Skeletal muscle satellite cell (primary cell): ENCODE measurements at regions not wholly inside any gene's neighbourhood (a gene's known extent, or its start where the extent isn't known, plus 50 kb on each side); places are given as distances from the start of the nearest gene placed in this dataset.
"Not testable (repeated sequence)": the region's sequence is repeated elsewhere in the genome, so short reads cannot be mapped to it uniquely, and the experiment has no call there.

Experiments used
- H3K27me3 ChIP-seq: 2 replicates; pipeline ENCODE4 v1.7.0; 2013; ENCODE audit warnings: low read length; ENCODE audit not compliant: control insufficient read depth, insufficient read depth
- H3K36me3 ChIP-seq: 2 replicates; pipeline ENCODE4 v1.7.0; 2013; ENCODE audit warnings: mild to moderate bottlenecking, control low read depth, low read length; ENCODE audit not compliant: insufficient read depth
- H3K4me1 ChIP-seq: 2 replicates; pipeline ENCODE4 v1.7.0; 2013; ENCODE audit warnings: low read length; ENCODE audit not compliant: control insufficient read depth, insufficient read depth
- H3K4me2 ChIP-seq: 2 replicates; pipeline ENCODE4 v1.7.0; 2013; ENCODE audit warnings: mild to moderate bottlenecking, low read length
- H3K4me3 ChIP-seq: 2 replicates; pipeline ENCODE4 v1.7.0; 2013; ENCODE audit warnings: low read length
- H3K9ac ChIP-seq: 2 replicates; pipeline ENCODE4 v1.7.0; 2013; ENCODE audit warnings: mild to moderate bottlenecking, low read depth, low read length, moderate library complexity
- H3K9me3 ChIP-seq: replicated peaks from 2 replicates; pipeline ENCODE4 v1.7.0; 2013; ENCODE audit warnings: mild to moderate bottlenecking, control low read depth, low read length

GRCh38 chr5:84885485-84886258, 501.0 kb upstream of the EDIL3 start:
- no peaks in the 10 kb centered on the region for H3K27me3 ChIP-seq
- H3K36me3 ChIP-seq, result no peaks in the 10 kb centered on the region
- no peak overlapping the region for H3K9ac ChIP-seq
- no peaks in the 10 kb centered on the region for H3K4me1 ChIP-seq
- H3K4me2 ChIP-seq, result no peak overlapping the region
- H3K9me3 ChIP-seq, result no peaks in the 10 kb centered on the region
- no peak overlapping the region for H3K4me3 ChIP-seq

GRCh38 chr5:84881737-84882136, 497.1 kb upstream of the EDIL3 start:
- Histone ChIP-seq H3K9ac (no peak overlapping the region), H3K36me3 (no peaks in the 10 kb centered on the region), H3K27me3 (no peaks in the 10 kb centered on the region), H3K4me2 (no peak overlapping the region), H3K4me1 (no peaks in the 10 kb centered on the region), H3K9me3 (no peaks in the 10 kb centered on the region), H3K4me3 (no peak overlapping the region)

GRCh38 chr5:84874196-84874595, 489.5 kb upstream of the EDIL3 start:
- H3K4me3 ChIP-seq, result no peak overlapping the region
- no peaks in the 10 kb centered on the region for H3K9me3 ChIP-seq
- H3K4me1 ChIP-seq, result no peaks in the 10 kb centered on the region
- H3K36me3 ChIP-seq, result no peaks in the 10 kb centered on the region
- H3K9ac ChIP-seq, result no peak overlapping the region
- no peaks in the 10 kb centered on the region for H3K27me3 ChIP-seq
- no peak overlapping the region for H3K4me2 ChIP-seq

GRCh38 chr5:84872768-84873167, 488.1 kb upstream of the EDIL3 start:
- Histone ChIP-seq H3K9me3 (no peaks in the 10 kb centered on the region), H3K27me3 (no peaks in the 10 kb centered on the region), H3K4me1 (no peaks in the 10 kb centered on the region), H3K9ac (no peak overlapping the region), H3K36me3 (no peaks in the 10 kb centered on the region), H3K4me3 (no peak overlapping the region), H3K4me2 (no peak overlapping the region)

GRCh38 chr5:84870369-84870768, 485.7 kb upstream of the EDIL3 start:
- Histone ChIP-seq H3K9ac (no peak overlapping the region), H3K4me2 (no peak overlapping the region), H3K4me3 (no peak overlapping the region), H3K36me3 (no peaks in the 10 kb centered on the region), H3K27me3 (no peaks in the 10 kb centered on the region), H3K4me1 (no peaks in the 10 kb centered on the region), H3K9me3 (no peaks in the 10 kb centered on the region)

- Histone ChIP-seq H3K27me3 (no peaks in the 10 kb centered on the region), H3K36me3 (no peaks in the 10 kb centered on the region), H3K9me3 (no peaks in the 10 kb centered on the region), H3K9ac (no peak overlapping the region), H3K4me3 (no peak overlapping the region), H3K4me2 (no peak overlapping the region), H3K4me1 (no peaks in the 10 kb centered on the region)
Observed at GRCh38 chr5:84869675-84870074, 485.0 kb upstream of the EDIL3 start.

- not testable (repeated sequence) for H3K36me3 ChIP-seq, H3K4me2 ChIP-seq, H3K9me3 ChIP-seq, H3K9ac ChIP-seq, H3K4me1 ChIP-seq, H3K27me3 ChIP-seq, H3K4me3 ChIP-seq
Observed at GRCh38 chr5:84863936-84864335, 479.3 kb upstream of the EDIL3 start.

- Histone ChIP-seq H3K9me3 (no peaks in the 10 kb centered on the region), H3K4me3 (no peak overlapping the region), H3K27me3 (no peaks in the 10 kb centered on the region), H3K4me1 (no peaks in the 10 kb centered on the region), H3K4me2 (no peak overlapping the region), H3K36me3 (no peaks in the 10 kb centered on the region), H3K9ac (no peak overlapping the region)
Observed at GRCh38 chr5:84863020-84863419, 478.3 kb upstream of the EDIL3 start.

GRCh38 chr5:84862132-84862531, 477.5 kb upstream of the EDIL3 start:
- no peak overlapping the region for H3K4me3 ChIP-seq
- H3K4me2 ChIP-seq, result no peak overlapping the region
- H3K4me1 ChIP-seq, result no peaks in the 10 kb centered on the region
- no peaks in the 10 kb centered on the region for H3K36me3 ChIP-seq
- no peaks in the 10 kb centered on the region for H3K9me3 ChIP-seq
- H3K9ac ChIP-seq, result no peak overlapping the region
- no peaks in the 10 kb centered on the region for H3K27me3 ChIP-seq

GRCh38 chr5:84861306-84861705, 476.6 kb upstream of the EDIL3 start:
- no peak overlapping the region for H3K4me3 ChIP-seq
- H3K27me3 ChIP-seq, result no peaks in the 10 kb centered on the region
- H3K9ac ChIP-seq, result no peak overlapping the region
- H3K9me3 ChIP-seq, result no peaks in the 10 kb centered on the region
- H3K4me1 ChIP-seq, result no peaks in the 10 kb centered on the region
- H3K36me3 ChIP-seq, result no peaks in the 10 kb centered on the region
- H3K4me2 ChIP-seq, result no peak overlapping the region

GRCh38 chr5:84859056-84859455, 474.4 kb upstream of the EDIL3 start:
- Histone ChIP-seq H3K4me2 (no peak overlapping the region), H3K9me3 (no peaks in the 10 kb centered on the region), H3K4me1 (no peaks in the 10 kb centered on the region), H3K9ac (no peak overlapping the region), H3K4me3 (no peak overlapping the region), H3K36me3 (no peaks in the 10 kb centered on the region), H3K27me3 (no peaks in the 10 kb centered on the region)

GRCh38 chr5:84831701-84832100, 447.0 kb upstream of the EDIL3 start:
- Histone ChIP-seq H3K36me3 (no peaks in the 10 kb centered on the region), H3K4me1 (no peaks in the 10 kb centered on the region), H3K27me3 (no peaks in the 10 kb centered on the region), H3K9ac (no peak overlapping the region), H3K4me3 (no peak overlapping the region), H3K9me3 (no peaks in the 10 kb centered on the region), H3K4me2 (no peak overlapping the region)
